DND-41 (cell line): ENCODE measurements at regions not wholly inside any gene's neighbourhood (a gene's known extent, or its start where the extent isn't known, plus 50 kb on each side); places are given as distances from the start of the nearest gene placed in this dataset.

Source experiments
- ATAC-seq: fragments of 200-7000 bp; cut with Tn5 transposase; 3 replicates; pipeline ENCODE4 v1.9.1; 2021; ENCODE audit warnings: low read depth; ENCODE audit not compliant: insufficient read depth
- DNase-seq: peaks from one replicate; pipeline ENCODE4 v3.0.0-alpha.2; 2020
- H2AFZ ChIP-seq: 2 replicates; pipeline ENCODE4 v1.6.0; 2012; ENCODE audit warnings: low read depth, low read length
- H3K27ac ChIP-seq: 2 replicates; pipeline ENCODE4 v1.5.1; 2012; ENCODE audit warnings: low read length, inconsistent platforms
- H3K27me3 ChIP-seq: fragments of 200-600 bp; sonication (generic); 2 replicates; pipeline ENCODE4 v1.6.0; 2012; ENCODE audit warnings: low read length, mild to moderate bottlenecking, inconsistent platforms; ENCODE audit not compliant: insufficient read depth, poor library complexity
- H3K36me3 ChIP-seq: 2 replicates; pipeline ENCODE4 v1.5.1; 2012; ENCODE audit warnings: low read length, inconsistent platforms; ENCODE audit not compliant: insufficient read depth
- H3K4me1 ChIP-seq: 2 replicates; pipeline ENCODE4 v1.5.1; 2012; ENCODE audit warnings: mild to moderate bottlenecking, low read length; ENCODE audit not compliant: insufficient read depth
- H3K4me2 ChIP-seq: 2 replicates; pipeline ENCODE4 v1.6.0; 2012; ENCODE audit warnings: mild to moderate bottlenecking, moderate library complexity, low read length, inconsistent platforms; ENCODE audit not compliant: insufficient read depth
- H3K4me3 ChIP-seq, 2 experiments: fragments of 200-600 bp in 1 of 2; shearing (Covaris generic) in 1 of 2; 2 replicates each; pipeline ENCODE4 v1.5.1; 2012 to 2016; ENCODE audit warnings: inconsistent platforms in 2 of 2, low read length in 2 of 2, mild to moderate bottlenecking in 2 of 2, low read depth in 1 of 2, moderate library complexity in 1 of 2
- H3K79me2 ChIP-seq: 2 replicates; pipeline ENCODE4 v1.6.0; 2012; ENCODE audit warnings: low read length, inconsistent platforms; ENCODE audit not compliant: insufficient read depth
- H3K9ac ChIP-seq: 2 replicates; pipeline ENCODE4 v1.6.0; 2012; ENCODE audit warnings: low read depth, mild to moderate bottlenecking, inconsistent platforms, low read length, moderate library complexity
- H3K9me3 ChIP-seq: 2 replicates; pipeline ENCODE4 v1.5.1; 2012; ENCODE audit warnings: low read length, moderate library complexity, mild to moderate bottlenecking, inconsistent platforms; ENCODE audit not compliant: insufficient read depth, severe bottlenecking
- H4K20me1 ChIP-seq: 2 replicates; pipeline ENCODE4 v1.6.0; 2012; ENCODE audit warnings: low read length; ENCODE audit not compliant: insufficient read depth
- EZH2 ChIP-seq: IDR thresholded peaks from 3 replicates; pipeline ENCODE4 v1.6.1; 2012; ENCODE audit warnings: borderline replicate concordance, low read depth, mild to moderate bottlenecking, moderate library complexity, low read length, inconsistent platforms; ENCODE audit not compliant: severe bottlenecking
- TF ChIP-seq, protein P1 (sequence below): IDR thresholded peaks from 2 replicates; pipeline ENCODE4 v1.5.1; 2012; ENCODE audit warnings: borderline replicate concordance, low read length, moderate library complexity, mild to moderate bottlenecking; ENCODE audit not compliant: poor library complexity, severe bottlenecking; ENCODE audit errors: extremely low read depth

DNA sequence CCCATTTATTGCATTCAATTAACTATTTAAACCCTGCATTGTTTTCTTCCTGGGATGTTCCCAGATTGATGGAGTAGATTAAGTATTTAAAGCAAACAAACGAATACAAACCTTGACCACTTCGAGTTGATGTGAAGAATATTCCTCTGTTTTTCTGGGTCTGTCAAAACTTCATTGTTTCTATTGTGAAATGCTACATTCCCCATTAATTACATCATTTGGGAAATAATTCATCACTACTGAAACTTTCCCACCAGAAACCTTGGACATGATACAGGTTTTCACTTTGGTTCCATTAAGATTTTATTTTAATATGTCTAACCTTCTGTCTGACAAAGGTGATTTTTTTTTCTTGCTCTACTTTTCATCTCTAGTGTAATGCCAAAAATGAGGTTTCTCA, 365.1 kb upstream of the ETAA1 start:
- Histone ChIP-seq H3K27ac (no peak overlapping the region), H3K4me2 (no peak overlapping the region), H3K9ac (no peak overlapping the region), H3K79me2 (no peaks in the 10 kb centered on the region), H3K27me3 (no peaks in the 10 kb centered on the region), H2AFZ (no peak overlapping the region), H3K36me3 (no peaks in the 10 kb centered on the region), H4K20me1 (no peaks in the 10 kb centered on the region), H3K4me1 (no peaks in the 10 kb centered on the region), H3K9me3 (no peaks in the 10 kb centered on the region), H3K4me3 (no peak overlapping the region)
- ATAC-seq (no peak), DNase-seq (no peak)
- TF ChIP-seq EZH2 = no peak
- TF ChIP-seq, protein P1, sequence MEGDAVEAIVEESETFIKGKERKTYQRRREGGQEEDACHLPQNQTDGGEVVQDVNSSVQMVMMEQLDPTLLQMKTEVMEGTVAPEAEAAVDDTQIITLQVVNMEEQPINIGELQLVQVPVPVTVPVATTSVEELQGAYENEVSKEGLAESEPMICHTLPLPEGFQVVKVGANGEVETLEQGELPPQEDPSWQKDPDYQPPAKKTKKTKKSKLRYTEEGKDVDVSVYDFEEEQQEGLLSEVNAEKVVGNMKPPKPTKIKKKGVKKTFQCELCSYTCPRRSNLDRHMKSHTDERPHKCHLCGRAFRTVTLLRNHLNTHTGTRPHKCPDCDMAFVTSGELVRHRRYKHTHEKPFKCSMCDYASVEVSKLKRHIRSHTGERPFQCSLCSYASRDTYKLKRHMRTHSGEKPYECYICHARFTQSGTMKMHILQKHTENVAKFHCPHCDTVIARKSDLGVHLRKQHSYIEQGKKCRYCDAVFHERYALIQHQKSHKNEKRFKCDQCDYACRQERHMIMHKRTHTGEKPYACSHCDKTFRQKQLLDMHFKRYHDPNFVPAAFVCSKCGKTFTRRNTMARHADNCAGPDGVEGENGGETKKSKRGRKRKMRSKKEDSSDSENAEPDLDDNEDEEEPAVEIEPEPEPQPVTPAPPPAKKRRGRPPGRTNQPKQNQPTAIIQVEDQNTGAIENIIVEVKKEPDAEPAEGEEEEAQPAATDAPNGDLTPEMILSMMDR = no peak

- H4K20me1 ChIP-seq = no peaks in the 10 kb centered on the region
- no peak overlapping the region for H3K9ac ChIP-seq
- H3K4me2 ChIP-seq = no peak overlapping the region
- TF ChIP-seq EZH2 = no peak
- TF ChIP-seq, protein P1 = no peak
- no peaks in the 10 kb centered on the region for H3K27me3 ChIP-seq
- no peak overlapping the region for H3K4me3 ChIP-seq
- H3K4me1 ChIP-seq = no peaks in the 10 kb centered on the region
- no peak overlapping the region for H3K27ac ChIP-seq
- no peaks in the 10 kb centered on the region for H3K36me3 ChIP-seq
- ATAC-seq (no peak), DNase-seq (no peak)
- H3K9me3 ChIP-seq = no peaks in the 10 kb centered on the region
- no peaks in the 10 kb centered on the region for H3K79me2 ChIP-seq
- no peak overlapping the region for H2AFZ ChIP-seq
These were observed 360.7 kb upstream of the ETAA1 start for GRCh38 chr2:67036444-67036843.

DNA sequence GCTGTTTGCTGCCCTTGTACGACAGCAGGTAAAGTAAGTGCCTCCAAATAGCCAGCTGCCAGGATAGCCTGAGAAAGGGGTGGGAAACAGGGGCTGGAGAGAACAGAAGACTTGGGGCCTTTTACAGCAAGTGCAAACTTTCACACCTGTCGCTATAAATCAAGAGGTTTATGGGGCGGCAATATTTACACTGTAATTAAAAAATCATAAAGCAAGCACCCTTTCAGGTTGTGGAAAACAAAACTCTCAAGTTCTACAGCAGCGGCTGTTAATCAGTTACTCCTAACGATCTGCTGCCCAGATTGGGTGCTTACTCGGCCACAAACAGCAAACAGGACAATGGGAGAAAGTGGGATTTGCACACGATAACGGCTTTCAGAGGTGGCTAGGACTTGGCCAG, 359.5 kb upstream of the ETAA1 start:
- Histone ChIP-seq H3K36me3 (no peaks in the 10 kb centered on the region), H3K4me3 (no peak overlapping the region), H2AFZ (no peak overlapping the region), H3K9ac (no peak overlapping the region), H3K27me3 (no peaks in the 10 kb centered on the region), H3K79me2 (no peaks in the 10 kb centered on the region), H3K4me1 (no peaks in the 10 kb centered on the region), H4K20me1 (no peaks in the 10 kb centered on the region), H3K27ac (no peak overlapping the region), H3K9me3 (no peaks in the 10 kb centered on the region), H3K4me2 (no peak overlapping the region)
- no peak for TF ChIP-seq EZH2
- TF ChIP-seq, protein P1 = no peak
- no peak for DNase-seq
- ATAC-seq = no peak

DNA sequence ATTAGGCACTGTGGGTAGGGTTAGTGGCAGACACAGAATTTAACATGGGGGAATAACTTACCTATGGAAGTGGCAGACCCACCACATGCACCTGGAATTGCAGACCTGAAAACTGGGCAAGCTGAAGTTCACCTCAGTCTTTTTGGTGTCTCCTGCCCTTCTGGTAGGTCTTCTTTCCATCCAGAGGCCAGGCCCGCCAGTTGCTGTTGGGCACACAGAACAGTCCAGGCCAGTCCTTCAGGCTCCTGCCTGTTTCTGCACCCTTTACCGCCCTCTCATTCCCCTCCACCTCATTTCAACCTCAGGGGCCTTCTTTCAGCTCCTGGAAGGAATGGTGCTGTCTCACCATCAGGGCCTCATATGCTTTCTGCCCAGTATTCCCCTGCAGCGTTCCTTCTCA, 358.9 kb upstream of the ETAA1 start:
- no peak overlapping the region for H3K9ac ChIP-seq
- DNase-seq = no peak

More for the DNA sequence above, 358.9 kb upstream of the ETAA1 start:
- H3K9me3 ChIP-seq = no peaks in the 10 kb centered on the region
- H3K36me3 ChIP-seq = no peaks in the 10 kb centered on the region
- ATAC-seq = no peak
- no peaks in the 10 kb centered on the region for H3K79me2 ChIP-seq
- H3K4me2 ChIP-seq = no peak overlapping the region
- no peak overlapping the region for H3K27ac ChIP-seq
- H3K4me1 ChIP-seq = no peaks in the 10 kb centered on the region
- TF ChIP-seq, protein P1 = no peak
- no peak for TF ChIP-seq EZH2
- H2AFZ ChIP-seq = no peak overlapping the region
- H3K4me3 ChIP-seq = no peak overlapping the region
- H4K20me1 ChIP-seq = no peaks in the 10 kb centered on the region
- H3K27me3 ChIP-seq = no peaks in the 10 kb centered on the region
